Mesenchymal stem cell (in vitro differentiated cells and primary cell): ENCODE measurements at regions not wholly inside any gene's neighbourhood (a gene's known extent, or its start where the extent isn't known, plus 50 kb on each side); places are given as distances from the start of the nearest gene placed in this dataset.

Experiments used
- DNase-seq: peaks from one replicate; pipeline ENCODE4 v3.0.0-alpha.2; 2013
- H2AFZ ChIP-seq: one replicate; pipeline ENCODE4 v1.6.1; 2013; ENCODE audit warnings: low read depth, mild to moderate bottlenecking, control low read depth, inconsistent platforms, low read length, moderate library complexity
- H2AK5ac ChIP-seq: 2 replicates; pipeline ENCODE4 v1.6.1; 2013; ENCODE audit warnings: low read length, moderate library complexity, mild to moderate bottlenecking, inconsistent platforms; ENCODE audit not compliant: severe bottlenecking
- H2BK120ac ChIP-seq: one replicate; pipeline ENCODE4 v1.6.1; 2013; ENCODE audit warnings: low read depth, mild to moderate bottlenecking, inconsistent platforms, low read length, moderate library complexity
- H2BK12ac ChIP-seq, 2 experiments: one replicate each; pipeline ENCODE4 v1.6.1; 2013; ENCODE audit warnings: inconsistent platforms in 2 of 2, low read length in 2 of 2, mild to moderate bottlenecking in 2 of 2, moderate library complexity in 2 of 2, control low read depth in 1 of 2
- H2BK15ac ChIP-seq: one replicate; pipeline ENCODE4 v1.6.1; 2013; ENCODE audit warnings: mild to moderate bottlenecking, low read depth, inconsistent platforms; ENCODE audit not compliant: poor library complexity, severe bottlenecking
- H2BK5ac ChIP-seq: 2 replicates; pipeline ENCODE4 v1.6.1; 2013; ENCODE audit warnings: low read depth, mild to moderate bottlenecking, low read length, control low read depth, inconsistent platforms; ENCODE audit not compliant: poor library complexity, severe bottlenecking
- H3K14ac ChIP-seq, 2 experiments: one replicate each; pipeline ENCODE4 v1.6.1; 2013; ENCODE audit warnings: inconsistent platforms in 2 of 2, low read length in 2 of 2, control low read depth in 1 of 2, mild to moderate bottlenecking in 1 of 2, moderate library complexity in 1 of 2
- H3K18ac ChIP-seq, 2 experiments: one replicate each; pipeline ENCODE4 v1.6.1; 2013; ENCODE audit warnings: inconsistent platforms in 2 of 2, low read length in 2 of 2, control low read depth in 1 of 2, low read depth in 1 of 2, mild to moderate bottlenecking in 1 of 2
- H3K23ac ChIP-seq, 2 experiments: one replicate each; pipeline ENCODE4 v1.6.1; 2013; ENCODE audit warnings: inconsistent platforms in 2 of 2, low read length in 2 of 2, mild to moderate bottlenecking in 2 of 2, moderate library complexity in 2 of 2, control low read depth in 1 of 2
- H3K27ac ChIP-seq: 2 replicates; pipeline ENCODE4 v1.5.1; 2013; ENCODE audit warnings: mild to moderate bottlenecking, moderate library complexity, low read length, control low read depth, inconsistent platforms; ENCODE audit not compliant: poor library complexity, severe bottlenecking
- H3K27me3 ChIP-seq, 2 experiments: 2 replicates each; pipeline versions ENCODE4 v1.6.1 to v1.7.0; 2013; ENCODE audit warnings: low read length in 2 of 2, mild to moderate bottlenecking in 2 of 2, moderate library complexity in 2 of 2, control low read depth in 1 of 2, inconsistent platforms in 1 of 2; ENCODE audit not compliant: control insufficient read depth in 1 of 2, insufficient read depth in 1 of 2
- H3K36me3 ChIP-seq, 2 experiments: 2 replicates each; pipeline versions ENCODE4 v1.6.1 to v1.7.0; 2013; ENCODE audit warnings: low read length in 2 of 2, control low read depth in 1 of 2, inconsistent platforms in 1 of 2, low read depth in 1 of 2, mild to moderate bottlenecking in 1 of 2; ENCODE audit not compliant: insufficient read depth in 2 of 2, control insufficient read depth in 1 of 2
- H3K4ac ChIP-seq, 2 experiments: one replicate each; pipeline ENCODE4 v1.6.1; 2013; ENCODE audit warnings: inconsistent platforms in 2 of 2, low read length in 2 of 2, mild to moderate bottlenecking in 2 of 2, moderate library complexity in 2 of 2, control low read depth in 1 of 2, low read depth in 1 of 2
- H3K4me1 ChIP-seq: 2 replicates; pipeline ENCODE4 v1.6.1; 2013; ENCODE audit warnings: low read depth, low read length, control low read depth; ENCODE audit not compliant: control insufficient read depth, insufficient read depth
- H3K4me2 ChIP-seq: 2 replicates; pipeline ENCODE4 v1.6.1; 2013; ENCODE audit warnings: low read length, mild to moderate bottlenecking, inconsistent platforms; ENCODE audit not compliant: poor library complexity, severe bottlenecking
- H3K4me3 ChIP-seq, 2 experiments: 2 replicates each; pipeline versions ENCODE4 v1.5.1 to v1.7.0; 2013; ENCODE audit warnings: low read length in 2 of 2, mild to moderate bottlenecking in 2 of 2, control low read depth in 1 of 2, low read depth in 1 of 2; ENCODE audit not compliant: insufficient read depth in 1 of 2
- H3K79me1 ChIP-seq: replicated peaks from 2 replicates; pipeline ENCODE4 v1.6.1; 2013; ENCODE audit warnings: mild to moderate bottlenecking, control low read depth, low read length, inconsistent platforms; ENCODE audit not compliant: poor library complexity, severe bottlenecking
- H3K9ac ChIP-seq: 2 replicates; pipeline ENCODE4 v1.7.0; 2013; ENCODE audit warnings: mild to moderate bottlenecking, low read length, moderate library complexity
- H3K9me3 ChIP-seq: 2 replicates; pipeline ENCODE4 v1.7.0; 2013; ENCODE audit warnings: mild to moderate bottlenecking, low read length; ENCODE audit not compliant: control insufficient read depth
- H4K8ac ChIP-seq: one replicate; pipeline ENCODE4 v1.6.1; 2013; ENCODE audit warnings: inconsistent platforms, mild to moderate bottlenecking, low read length, moderate library complexity
- H4K91ac ChIP-seq: one replicate; pipeline ENCODE4 v1.6.1; 2013; ENCODE audit warnings: mild to moderate bottlenecking, low read length, inconsistent platforms
- WGBS: methylation state at CpG from one replicate; pipeline ENCODE4 v1.1.7; 2013; ENCODE audit warnings: mixed read lengths; 5-methylcytosine and 5-hydroxymethylcytosine counted together

GRCh38 chr4:65839164-65839931, 169.1 kb upstream of the EPHA5 start:
- Histone ChIP-seq H3K27me3 (no peaks in the 10 kb centered on the region), H2BK12ac (no peak overlapping the region), H3K79me1 (no peaks in the 10 kb centered on the region), H3K4ac (no peak overlapping the region), H4K8ac (no peak overlapping the region), H3K18ac (no peak overlapping the region), H2AK5ac (no peak overlapping the region), H2AFZ (no peak overlapping the region), H3K4me2 (no peak overlapping the region), H3K9ac (no peak overlapping the region), H4K91ac (no peak overlapping the region), H3K36me3 (no peaks in the 10 kb centered on the region), H2BK120ac (no peak overlapping the region), H3K4me1 (no peaks in the 10 kb centered on the region), H3K9me3 (no peaks in the 10 kb centered on the region), H3K27ac (no peak overlapping the region), H3K23ac (no peak overlapping the region), H2BK5ac (no peak overlapping the region), H3K4me3 (no peak overlapping the region), H2BK15ac (no peak overlapping the region), H3K14ac (no peak overlapping the region)
- no peak for DNase-seq
- 71% methylated on average over 1 of the region's 2 CpGs for WGBS

GRCh38 chr4:65834707-65835106, 164.4 kb upstream of the EPHA5 start:
- no peak overlapping the region for H3K4ac ChIP-seq
- H4K8ac ChIP-seq, result no peak overlapping the region
- no peak overlapping the region for H2AK5ac ChIP-seq
- no peak overlapping the region for H2BK5ac ChIP-seq
- no peak overlapping the region for H3K4me3 ChIP-seq
- H3K4me2 ChIP-seq, result no peak overlapping the region
- no peak overlapping the region for H3K14ac ChIP-seq
- DNase-seq, result no peak
- H3K4me1 ChIP-seq, result no peaks in the 10 kb centered on the region
- no peak overlapping the region for H2BK12ac ChIP-seq
- H3K18ac ChIP-seq, result no peak overlapping the region
- H3K9ac ChIP-seq, result no peak overlapping the region
- no peak overlapping the region for H3K27ac ChIP-seq
- H3K27me3 ChIP-seq, result no peaks in the 10 kb centered on the region
- H2AFZ ChIP-seq, result no peak overlapping the region
- H4K91ac ChIP-seq, result no peak overlapping the region
- no peaks in the 10 kb centered on the region for H3K9me3 ChIP-seq
- H2BK15ac ChIP-seq, result no peak overlapping the region
- no peak overlapping the region for H3K23ac ChIP-seq
- no peaks in the 10 kb centered on the region for H3K79me1 ChIP-seq
- no peaks in the 10 kb centered on the region for H3K36me3 ChIP-seq
- H2BK120ac ChIP-seq, result no peak overlapping the region

GRCh38 chr4:65831828-65832227, 161.5 kb upstream of the EPHA5 start:
- no peak overlapping the region for H3K4ac ChIP-seq
- no peaks in the 10 kb centered on the region for H3K36me3 ChIP-seq
- H3K4me1 ChIP-seq, result no peaks in the 10 kb centered on the region
- H4K91ac ChIP-seq, result no peak overlapping the region
- H3K9me3 ChIP-seq, result no peaks in the 10 kb centered on the region
- no peak overlapping the region for H2AK5ac ChIP-seq
- H3K23ac ChIP-seq, result no peak overlapping the region
- WGBS, result 95% methylated on average over 4 of the region's 6 CpGs
- no peak overlapping the region for H3K4me3 ChIP-seq
- no peak overlapping the region for H3K18ac ChIP-seq
- H2AFZ ChIP-seq, result no peak overlapping the region
- H4K8ac ChIP-seq, result no peak overlapping the region
- H3K4me2 ChIP-seq, result no peak overlapping the region
- H3K27ac ChIP-seq, result no peak overlapping the region
- no peak overlapping the region for H3K9ac ChIP-seq
- no peaks in the 10 kb centered on the region for H3K27me3 ChIP-seq
- H2BK5ac ChIP-seq, result no peak overlapping the region
- H2BK12ac ChIP-seq, result no peak overlapping the region
- H3K79me1 ChIP-seq, result no peaks in the 10 kb centered on the region
- H2BK15ac ChIP-seq, result no peak overlapping the region
- DNase-seq, result no peak
- no peak overlapping the region for H2BK120ac ChIP-seq
- no peak overlapping the region for H3K14ac ChIP-seq

GRCh38 chr4:65825116-65825753, 154.9 kb upstream of the EPHA5 start:
- Histone ChIP-seq H3K4me3 (no peak overlapping the region), H3K14ac (no peak overlapping the region), H4K8ac (no peak overlapping the region), H3K9me3 (no peaks in the 10 kb centered on the region), H3K9ac (no peak overlapping the region), H3K18ac (no peak overlapping the region), H2BK15ac (no peak overlapping the region), H2AK5ac (no peak overlapping the region), H3K23ac (no peak overlapping the region), H3K79me1 (no peaks in the 10 kb centered on the region), H3K4me2 (no peak overlapping the region), H3K4ac (no peak overlapping the region), H2AFZ (no peak overlapping the region), H3K36me3 (no peaks in the 10 kb centered on the region), H2BK12ac (no peak overlapping the region), H3K4me1 (no peaks in the 10 kb centered on the region), H3K27me3 (no peaks in the 10 kb centered on the region), H4K91ac (no peak overlapping the region), H3K27ac (no peak overlapping the region), H2BK120ac (no peak overlapping the region), H2BK5ac (no peak overlapping the region)
- WGBS, result 83% methylated on average over 1 of the region's 2 CpGs
- peak; percentile 44 for DNase-seq
